ENCODE measurements at regions not wholly inside any gene's neighbourhood (a gene's known extent, or its start where the extent isn't known, plus 50 kb on each side); places are given as distances from the start of the nearest gene placed in this dataset.

DNA sequence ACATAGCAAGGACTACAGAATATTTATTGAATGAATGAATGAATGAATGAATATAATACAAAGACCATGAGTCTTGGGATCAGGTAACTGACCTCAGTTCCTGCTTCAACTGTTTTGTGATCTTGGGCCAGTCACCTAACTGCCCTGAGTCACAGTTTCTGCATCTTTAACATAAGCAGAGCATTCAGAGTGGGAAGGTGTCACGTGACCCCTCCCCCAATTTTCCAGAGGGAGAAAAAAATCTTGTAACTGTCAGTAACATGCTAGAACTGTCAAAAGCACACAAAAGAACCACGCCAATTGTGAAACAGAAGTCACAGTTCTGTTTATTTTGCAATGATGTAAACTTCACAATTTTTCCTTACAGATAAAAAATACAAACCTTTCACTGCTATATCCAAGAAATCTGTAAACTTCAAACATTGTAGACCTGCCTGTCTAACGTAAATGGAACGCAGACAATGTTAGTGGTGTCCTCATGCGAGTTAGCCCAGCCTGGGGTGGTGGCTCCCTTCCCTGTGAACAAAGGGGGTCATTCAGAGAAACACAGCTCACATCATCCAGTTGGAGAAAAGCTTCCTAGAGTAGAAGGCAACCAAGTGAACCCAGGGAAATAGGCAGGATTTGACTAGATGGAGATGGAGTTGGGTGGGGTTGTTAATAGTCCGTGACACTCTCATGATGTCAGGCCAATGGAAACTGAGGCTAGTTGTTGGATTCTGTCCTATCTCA is 211.8 kb upstream of the ZC3H12A start:
- DNase-seq (ENCODE audit: low read depth): no peak
- TF ChIP-seq, protein P1, sequence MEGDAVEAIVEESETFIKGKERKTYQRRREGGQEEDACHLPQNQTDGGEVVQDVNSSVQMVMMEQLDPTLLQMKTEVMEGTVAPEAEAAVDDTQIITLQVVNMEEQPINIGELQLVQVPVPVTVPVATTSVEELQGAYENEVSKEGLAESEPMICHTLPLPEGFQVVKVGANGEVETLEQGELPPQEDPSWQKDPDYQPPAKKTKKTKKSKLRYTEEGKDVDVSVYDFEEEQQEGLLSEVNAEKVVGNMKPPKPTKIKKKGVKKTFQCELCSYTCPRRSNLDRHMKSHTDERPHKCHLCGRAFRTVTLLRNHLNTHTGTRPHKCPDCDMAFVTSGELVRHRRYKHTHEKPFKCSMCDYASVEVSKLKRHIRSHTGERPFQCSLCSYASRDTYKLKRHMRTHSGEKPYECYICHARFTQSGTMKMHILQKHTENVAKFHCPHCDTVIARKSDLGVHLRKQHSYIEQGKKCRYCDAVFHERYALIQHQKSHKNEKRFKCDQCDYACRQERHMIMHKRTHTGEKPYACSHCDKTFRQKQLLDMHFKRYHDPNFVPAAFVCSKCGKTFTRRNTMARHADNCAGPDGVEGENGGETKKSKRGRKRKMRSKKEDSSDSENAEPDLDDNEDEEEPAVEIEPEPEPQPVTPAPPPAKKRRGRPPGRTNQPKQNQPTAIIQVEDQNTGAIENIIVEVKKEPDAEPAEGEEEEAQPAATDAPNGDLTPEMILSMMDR (IDR thresholded peaks at IDR 0.05; ENCODE audit: insufficient read depth, low read depth, low read length, missing control alignments): no peak
- H3K4me3 ChIP-seq (ENCODE audit: low read length): no peak overlapping the region

DNA sequence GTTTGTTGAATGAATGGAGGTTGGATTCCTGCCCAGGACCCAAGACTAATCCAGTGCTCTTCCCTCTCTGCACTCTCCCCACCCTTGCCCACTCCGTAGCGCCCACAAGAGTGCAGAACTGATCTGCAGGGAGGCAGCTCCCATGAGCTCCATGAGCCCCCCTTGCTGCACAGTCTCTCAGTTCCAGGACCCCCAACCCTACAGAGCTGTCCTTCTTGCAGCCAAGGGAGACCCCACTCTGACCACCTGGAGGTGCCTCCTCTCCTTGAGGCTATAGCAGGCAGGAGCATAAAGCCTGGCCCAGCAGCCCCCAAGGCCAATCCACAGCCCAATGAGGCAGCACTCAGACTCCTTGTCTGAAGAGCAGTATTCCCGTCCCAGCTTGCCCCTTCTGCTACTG is 209.2 kb upstream of the ZC3H12A start:
- TF ChIP-seq, protein P1 (IDR thresholded peaks at IDR 0.05; ENCODE audit: insufficient read depth, low read depth, low read length, missing control alignments): no peak
- H3K4me3 ChIP-seq (ENCODE audit: low read length): no peak overlapping the region
- no peak for DNase-seq (ENCODE audit: low read depth)

DNA sequence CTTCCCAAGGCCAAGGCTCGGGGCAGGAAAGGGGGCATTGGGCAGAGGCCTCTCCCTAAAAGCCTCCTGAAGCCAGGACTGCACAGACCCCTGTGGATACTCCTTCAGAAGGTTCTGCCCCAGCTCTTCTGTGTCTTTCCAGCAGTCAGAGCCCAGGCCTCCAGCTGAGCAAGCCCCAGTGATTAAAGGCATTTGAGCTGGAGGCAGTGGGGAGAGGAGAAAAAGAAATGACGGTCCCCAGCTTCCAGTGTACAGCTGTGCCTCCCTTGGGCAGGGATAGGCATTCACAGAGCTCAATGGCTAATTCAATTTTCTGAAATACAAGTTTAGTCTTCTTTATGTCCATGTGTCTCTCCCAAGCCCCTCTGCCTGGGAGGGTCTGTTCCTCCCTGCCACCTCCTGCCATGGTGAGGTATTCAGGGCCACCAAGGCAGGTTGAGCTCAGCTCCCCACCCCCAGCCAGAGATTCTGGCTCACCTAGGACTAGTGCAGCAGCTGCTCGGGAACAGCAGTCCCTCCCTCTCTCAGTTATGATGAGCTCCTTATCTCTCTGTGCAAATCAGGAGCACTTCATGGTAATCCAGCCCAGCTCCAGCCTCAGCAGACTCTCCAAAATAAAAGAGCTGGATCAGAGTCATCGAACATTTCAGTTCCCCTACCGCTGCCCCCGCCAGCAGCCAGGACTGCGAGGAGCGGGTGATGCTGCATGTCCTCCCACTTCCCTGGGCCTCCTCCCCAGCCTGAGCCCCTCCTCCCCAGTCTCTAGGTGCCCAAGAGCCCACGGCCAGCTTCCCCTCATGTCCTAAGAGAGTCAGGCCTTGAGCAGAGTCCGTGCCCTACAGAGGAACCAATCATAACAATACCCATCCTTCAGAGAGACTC is 208.4 kb upstream of the ZC3H12A start:
- TF ChIP-seq, protein P1 (IDR thresholded peaks at IDR 0.05; ENCODE audit: insufficient read depth, low read depth, low read length, missing control alignments): no peak
- no peak for DNase-seq (ENCODE audit: low read depth)
- H3K4me3 ChIP-seq (ENCODE audit: low read length): no peak overlapping the region

DNA sequence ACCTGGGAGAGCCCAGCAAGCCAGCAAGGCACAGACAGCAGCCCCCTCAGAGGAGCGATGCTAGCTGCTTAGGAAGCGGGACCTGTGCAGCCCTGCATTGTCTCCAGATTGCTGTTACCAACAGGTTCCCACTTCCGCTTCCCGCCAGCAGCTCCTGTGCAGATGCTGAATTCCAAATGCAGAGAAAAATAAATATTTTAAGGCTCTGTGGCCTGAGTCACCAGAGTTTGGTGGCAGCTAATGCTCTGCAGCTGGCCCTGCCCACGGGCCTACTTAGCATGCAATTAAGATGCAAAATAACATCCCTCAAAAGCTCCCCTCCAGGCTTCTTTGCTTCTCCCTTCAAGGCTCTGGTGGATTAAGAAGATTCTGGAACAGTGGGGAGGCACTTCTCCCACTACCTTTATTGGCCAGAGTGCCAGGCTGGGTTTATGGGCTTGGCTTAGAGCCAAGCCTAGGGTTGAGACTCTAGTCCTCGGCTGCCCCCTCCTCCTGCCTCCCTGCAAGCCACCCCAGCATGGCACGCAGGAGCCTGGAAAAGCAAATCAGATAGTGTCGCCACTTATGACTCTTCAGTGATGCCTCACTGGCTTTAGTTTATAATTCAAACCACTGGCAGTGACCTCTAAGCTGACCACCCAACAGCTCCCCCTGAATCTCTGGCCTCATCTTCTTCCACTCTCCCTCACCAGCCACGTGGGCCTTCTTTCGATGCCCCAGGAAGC is 207.1 kb upstream of the ZC3H12A start:
- H3K4me3 ChIP-seq (ENCODE audit: low read length): no peak overlapping the region
- TF ChIP-seq, protein P1 (IDR thresholded peaks at IDR 0.05; ENCODE audit: insufficient read depth, low read depth, low read length, missing control alignments): no peak
- DNase-seq (ENCODE audit: low read depth): no peak

DNA sequence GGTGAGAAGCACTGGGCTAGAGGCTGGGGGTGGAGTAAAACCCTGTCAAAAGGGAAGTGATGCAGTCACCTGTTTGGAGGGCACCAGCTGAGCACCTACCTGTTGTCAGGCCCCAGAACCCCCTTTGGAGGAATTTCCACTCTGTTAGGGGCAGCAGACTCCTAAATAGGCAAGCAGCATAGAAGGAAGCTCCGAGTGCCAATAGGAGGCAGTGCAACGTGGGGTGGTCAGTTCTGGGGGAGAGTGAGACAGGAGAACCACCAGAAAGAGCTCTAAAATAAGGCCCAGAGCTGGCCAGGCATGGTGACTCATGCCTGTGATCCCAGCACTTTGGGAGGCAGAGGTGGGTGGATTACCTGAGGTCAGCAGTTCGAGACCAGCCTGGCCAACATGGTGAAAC is 203.7 kb upstream of the ZC3H12A start:
- H3K4me3 ChIP-seq (ENCODE audit: low read length): no peak overlapping the region
- no peak for DNase-seq (ENCODE audit: low read depth)
- TF ChIP-seq, protein P1 (IDR thresholded peaks at IDR 0.05; ENCODE audit: insufficient read depth, low read depth, low read length, missing control alignments): no peak

DNA sequence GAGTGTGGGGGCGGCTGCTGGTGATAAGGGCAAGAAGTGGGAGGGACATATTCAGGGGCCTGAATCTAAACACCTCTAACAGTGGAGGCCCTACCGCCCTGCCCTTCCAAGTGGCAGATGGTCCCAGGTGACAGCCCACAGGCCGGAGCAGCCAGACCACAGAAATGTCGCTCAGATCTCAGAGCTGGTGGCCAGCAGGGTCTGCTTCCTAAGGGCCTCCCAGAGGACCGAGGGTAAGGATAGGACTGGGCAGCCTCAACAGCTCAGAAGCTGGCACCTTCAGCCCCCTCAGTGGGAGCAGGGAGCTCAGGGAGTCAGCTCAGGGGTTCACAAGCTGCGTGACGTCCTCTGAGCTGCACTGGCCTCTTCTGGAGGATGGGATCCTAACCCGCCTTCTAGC is 201.8 kb upstream of the ZC3H12A start:
- H3K4me3 ChIP-seq (ENCODE audit: low read length): no peak overlapping the region
- DNase-seq (ENCODE audit: low read depth): no peak
- TF ChIP-seq, protein P1 (IDR thresholded peaks at IDR 0.05; ENCODE audit: insufficient read depth, low read depth, low read length, missing control alignments): no peak
